ENCODE measurements at regions not wholly inside any gene's neighbourhood (a gene's known extent, or its start where the extent isn't known, plus 50 kb on each side); places are given as distances from the start of the nearest gene placed in this dataset.

DNA sequence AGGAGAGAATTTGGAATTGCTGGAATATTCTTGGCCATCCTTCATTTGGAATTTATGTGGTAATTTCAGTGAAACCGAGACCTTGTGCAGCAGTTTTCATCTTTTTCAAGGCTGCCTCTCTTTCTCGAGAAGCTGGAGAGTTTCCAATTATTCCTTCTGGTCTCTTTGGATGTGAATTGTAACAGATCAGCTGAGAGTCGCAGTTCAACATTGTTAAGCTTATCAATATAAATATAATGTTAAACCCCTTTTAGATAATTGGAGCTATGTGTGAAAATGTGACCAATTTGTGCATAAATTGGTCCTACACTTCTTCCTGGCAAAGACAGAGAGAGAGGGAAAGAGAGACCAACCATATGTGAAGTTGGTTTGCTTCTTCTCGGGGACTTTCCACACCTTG, 425.6 kb downstream of the TSHZ3 start:
- H3K4me2 ChIP-seq (ENCODE audit: low read length), result no peak overlapping the region
- H3K9ac ChIP-seq (ENCODE audit: low read length), result no peak overlapping the region
- H3K79me2 ChIP-seq (replicated peaks; ENCODE audit: insufficient read depth, low read length), result no peaks in the 10 kb centered on the region
- TF ChIP-seq REST (IDR thresholded peaks at IDR 0.05; ENCODE audit: borderline replicate concordance) (no peak), CTCF (IDR thresholded peaks at IDR 0.05; ENCODE audit: poor library complexity, severe bottlenecking) (no peak), SMC3 (conservative IDR thresholded peaks at IDR 0.05; ENCODE audit: poor library complexity) (no peak), POLR2AphosphoS5 (IDR thresholded peaks at IDR 0.05) (no peak), EP300 (conservative IDR thresholded peaks at IDR 0.05; ENCODE audit: poor library complexity, severe bottlenecking) (no peak), MXI1 (conservative IDR thresholded peaks at IDR 0.05; ENCODE audit: poor library complexity, severe bottlenecking) (no peak), RAD21 (conservative IDR thresholded peaks at IDR 0.05) (no peak), TAF1 (IDR thresholded peaks at IDR 0.05; ENCODE audit: low read depth) (no peak), EZH2 (IDR thresholded peaks at IDR 0.05; ENCODE audit: borderline replicate concordance, insufficient read depth, low read length, poor library complexity, severe bottlenecking) (no peak)
- H3K36me3 ChIP-seq (ENCODE audit: insufficient read depth, low read length), result no peaks in the 10 kb centered on the region
- H3F3A ChIP-seq (ENCODE audit: insufficient read depth, low read length, poor library complexity, severe bottlenecking), result no peaks in the 10 kb centered on the region
- H4K20me1 ChIP-seq (ENCODE audit: insufficient read depth), result no peaks in the 10 kb centered on the region
- no peaks in the 10 kb centered on the region for H3K9me3 ChIP-seq (ENCODE audit: low read length)
- H3K27ac ChIP-seq (ENCODE audit: low read length), result no peak overlapping the region
- no peak overlapping the region for H2AFZ ChIP-seq (ENCODE audit: low read depth, low read length)
- no peak overlapping the region for H3K4me3 ChIP-seq (ENCODE audit: low read length)
- no peaks in the 10 kb centered on the region for H3K9me2 ChIP-seq (ENCODE audit: insufficient read depth, low read length)
- no peaks in the 10 kb centered on the region for H3K27me3 ChIP-seq (ENCODE audit: insufficient read depth, low read depth, low read length)

DNA sequence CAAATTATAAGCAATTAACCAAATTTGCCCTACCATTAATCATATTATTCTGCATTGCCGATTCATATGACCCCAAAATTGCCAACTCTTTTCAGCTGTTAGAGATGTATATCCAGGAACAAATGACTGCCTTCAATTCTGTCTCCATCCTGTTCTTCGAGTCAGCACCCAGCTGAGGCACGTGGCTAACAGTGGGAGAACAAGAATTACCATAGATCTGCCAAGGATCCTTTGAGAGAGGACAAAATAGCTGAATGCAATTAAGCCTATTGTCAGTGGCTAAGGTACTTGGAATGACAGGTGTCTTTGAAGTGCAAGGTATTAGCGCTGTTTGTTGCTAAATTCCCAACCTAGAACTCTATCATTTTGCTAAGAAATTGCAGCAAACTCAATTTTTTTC, 426.1 kb downstream of the TSHZ3 start:
- H4K20me1 ChIP-seq (ENCODE audit: insufficient read depth), result no peaks in the 10 kb centered on the region
- no peak overlapping the region for H2AFZ ChIP-seq (ENCODE audit: low read depth, low read length)
- H3K4me3 ChIP-seq (ENCODE audit: low read length), result no peak overlapping the region
- H3K27ac ChIP-seq (ENCODE audit: low read length), result no peak overlapping the region
- no peaks in the 10 kb centered on the region for H3F3A ChIP-seq (ENCODE audit: insufficient read depth, low read length, poor library complexity, severe bottlenecking)
- no peaks in the 10 kb centered on the region for H3K9me2 ChIP-seq (ENCODE audit: insufficient read depth, low read length)
- H3K36me3 ChIP-seq (ENCODE audit: insufficient read depth, low read length), result no peaks in the 10 kb centered on the region
- no peaks in the 10 kb centered on the region for H3K27me3 ChIP-seq (ENCODE audit: insufficient read depth, low read depth, low read length)
- no peaks in the 10 kb centered on the region for H3K79me2 ChIP-seq (replicated peaks; ENCODE audit: insufficient read depth, low read length)
- no peak overlapping the region for H3K9ac ChIP-seq (ENCODE audit: low read length)
- no peak for TF ChIP-seq MXI1 (conservative IDR thresholded peaks at IDR 0.05; ENCODE audit: poor library complexity, severe bottlenecking)
- TF ChIP-seq SMC3 (conservative IDR thresholded peaks at IDR 0.05; ENCODE audit: poor library complexity), result no peak
- no peak for TF ChIP-seq REST (IDR thresholded peaks at IDR 0.05; ENCODE audit: borderline replicate concordance)
- TF ChIP-seq POLR2AphosphoS5 (IDR thresholded peaks at IDR 0.05), result no peak
- TF ChIP-seq RAD21 (conservative IDR thresholded peaks at IDR 0.05), result no peak
- no peak for TF ChIP-seq TAF1 (IDR thresholded peaks at IDR 0.05; ENCODE audit: low read depth)
- no peak for TF ChIP-seq CTCF (IDR thresholded peaks at IDR 0.05; ENCODE audit: poor library complexity, severe bottlenecking)
- no peak overlapping the region for H3K4me2 ChIP-seq (ENCODE audit: low read length)
- no peaks in the 10 kb centered on the region for H3K9me3 ChIP-seq (ENCODE audit: low read length)

Data from neural cell (in vitro differentiated cells).